Activated CD4-positive, alpha-beta T cell treated with anti-CD3 and anti-CD28 coated beads, Interleukin-2, amount 10 ng/mL, durations not matched to agents 7 days and 5 days (primary cell): ENCODE measurements at regions not wholly inside any gene's neighbourhood (a gene's known extent, or its start where the extent isn't known, plus 50 kb on each side); places are given as distances from the start of the nearest gene placed in this dataset.

Source experiments
- CTCF ChIA-PET: fragments of 350-600 bp; sonication (Branson Sonifier 250); formaldehyde crosslinking; loops from one replicate; lab custom pipeline; 2021; ENCODE audit warnings: antibody characterized with exemption; lab: Charles Lee
- POLR2A ChIA-PET: fragments of 350-600 bp; sonication (Branson Sonifier 250); formaldehyde crosslinking; loops from one replicate; lab custom pipeline; 2021; ENCODE audit warnings: antibody characterized with exemption; lab: Charles Lee
- DNase-seq: peaks from one replicate; pipeline ENCODE4 v3.0.0-alpha.2; 2020
- H3K27ac Mint-ChIP-seq: one replicate; pipeline ENCODE4 v1.8.0; 2021; ENCODE audit warnings: mild to moderate bottlenecking, moderate library complexity, mixed read lengths
- H3K27me3 Mint-ChIP-seq: one replicate; pipeline ENCODE4 v1.8.0; 2021; ENCODE audit warnings: mixed read lengths
- H3K36me3 Mint-ChIP-seq: one replicate; pipeline ENCODE4 v1.8.0; 2021; ENCODE audit warnings: low read depth, mixed read lengths
- H3K4me1 Mint-ChIP-seq: one replicate; pipeline ENCODE4 v1.8.0; 2021; ENCODE audit warnings: mixed read lengths
- H3K4me3 Mint-ChIP-seq: one replicate; pipeline ENCODE4 v1.8.0; 2021; ENCODE audit warnings: mild to moderate bottlenecking, moderate library complexity, mixed read lengths
- H3K9me3 Mint-ChIP-seq: one replicate; pipeline ENCODE4 v1.8.0; 2021; ENCODE audit warnings: mixed read lengths

DNA sequence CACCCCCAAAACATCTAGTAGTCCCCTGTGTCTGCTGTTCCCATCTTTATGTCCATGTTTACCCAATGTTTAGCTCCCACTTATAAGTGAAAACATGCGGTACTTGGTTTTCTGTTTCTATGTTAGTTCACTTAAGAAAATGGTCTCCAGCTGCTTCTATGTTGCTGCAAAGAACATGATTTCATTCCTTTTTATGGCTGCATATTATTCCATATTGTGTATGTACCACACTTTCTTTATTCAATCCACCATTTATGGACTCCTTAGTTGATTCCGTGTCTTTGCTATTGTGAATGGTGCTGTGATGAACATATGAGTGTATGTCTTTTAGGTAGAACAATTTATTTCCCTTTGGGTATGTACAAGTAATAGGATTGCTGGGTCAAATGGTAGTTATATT, 51.2 kb downstream of the GRK7 start:
- DNase-seq: no peak
- no peak overlapping the region for H3K4me3 Mint-ChIP-seq
- peaks cover 5% of the 10 kb centered on the region for H3K36me3 Mint-ChIP-seq
- H3K9me3 Mint-ChIP-seq: peaks cover 15% of the 10 kb centered on the region
- H3K4me1 Mint-ChIP-seq: no peaks in the 10 kb centered on the region
- ChIA-PET CTCF (interaction anchor here (1.0 kb wide), 1 partner anchor 48 kb away, joined by 3 read pairs; no protein-coding TSS in a partner anchor), POLR2A (no interaction called here)
- no peak overlapping the region for H3K27ac Mint-ChIP-seq
- H3K27me3 Mint-ChIP-seq: peaks cover 16% of the 10 kb centered on the region

GRCh38 chr3:141815667-141816066, 52.5 kb downstream of the GRK7 start:
- POLR2A ChIA-PET: no interaction called here
- H3K27ac Mint-ChIP-seq: no peak overlapping the region
- H3K36me3 Mint-ChIP-seq: peaks cover 5% of the 10 kb centered on the region
- CTCF ChIA-PET: interaction anchor here (0.8 kb wide), 1 partner anchor 35 kb away, joined by 3 read pairs; no protein-coding TSS in a partner anchor
- H3K4me3 Mint-ChIP-seq: no peak overlapping the region
- no peaks in the 10 kb centered on the region for H3K4me1 Mint-ChIP-seq
- H3K9me3 Mint-ChIP-seq: peaks cover 15% of the 10 kb centered on the region
- peaks cover 20% of the 10 kb centered on the region for H3K27me3 Mint-ChIP-seq
- DNase-seq: no peak

DNA sequence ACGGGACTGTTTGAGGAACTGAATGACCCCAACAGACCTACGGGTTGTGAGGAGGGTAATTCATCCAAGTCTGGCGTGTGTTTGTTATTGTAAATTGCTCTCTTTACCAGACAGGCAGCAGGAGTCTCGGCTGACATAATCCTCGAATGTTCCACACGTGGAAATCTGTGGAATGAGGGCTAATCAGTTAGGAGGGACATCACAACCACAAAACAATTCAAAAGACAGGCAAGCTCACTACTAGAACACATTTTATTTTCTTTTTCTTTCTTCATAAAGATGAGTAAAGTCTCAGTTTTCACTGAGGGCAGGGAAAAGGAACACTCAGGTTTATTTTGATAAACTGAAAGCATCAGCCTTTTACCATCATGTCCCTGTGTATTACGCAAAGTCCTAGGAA, 53.8 kb downstream of the GRK7 start:
- Mint-ChIP-seq H3K4me1 (no peaks in the 10 kb centered on the region), H3K27ac (no peak overlapping the region), H3K9me3 (peaks cover 15% of the 10 kb centered on the region), H3K27me3 (peaks cover 20% of the 10 kb centered on the region), H3K36me3 (peaks cover 5% of the 10 kb centered on the region), H3K4me3 (no peak overlapping the region)
- no peak for DNase-seq
- POLR2A ChIA-PET: no interaction called here
- CTCF ChIA-PET: no interaction called here

- Mint-ChIP-seq H3K36me3 (no peaks in the 10 kb centered on the region), H3K9me3 (no peaks in the 10 kb centered on the region), H3K4me3 (no peak overlapping the region), H3K27ac (no peak overlapping the region), H3K27me3 (no peaks in the 10 kb centered on the region), H3K4me1 (no peaks in the 10 kb centered on the region)
- DNase-seq: no peak
- CTCF ChIA-PET: interaction anchor here (0.6 kb wide), 1 partner anchor 12 kb away, joined by 4 read pairs; no protein-coding TSS in a partner anchor
- POLR2A ChIA-PET: no interaction called here
Measured at GRCh38 chr3:141825216-141826011, 51.0 kb upstream of the ATP1B3 start.
